GM12878 (cell line): ENCODE measurements at regions not wholly inside any gene's neighbourhood (a gene's known extent, or its start where the extent isn't known, plus 50 kb on each side); places are given as distances from the start of the nearest gene placed in this dataset.

ENCODE experiments used
- ATAC-seq: fragments of 200-7000 bp; cut with Tn5 transposase; 3 replicates; pipeline ENCODE4 v1.9.1; 2020; ENCODE audit warnings: mild to moderate bottlenecking, moderate library complexity
- BruUV-seq: library from RNA; stranded (reverse); fragments of 400-500 nt; replicated peaks from 2 replicates; lab custom pipeline; 2021; lab: Mats Ljungman, UMichigan
- CTCF ChIA-PET: fragments of 300-600 bp; sonication (Branson Sonifier 250); formaldehyde crosslinking; extraction: SDS; loops from one replicate; lab custom pipeline; 2021; ENCODE audit warnings: inconsistent platforms; lab: Yijun Ruan, JAX
- POLR2A ChIA-PET: fragments of 350-600 bp; formaldehyde crosslinking; extraction: SDS; loops from one replicate; lab custom pipeline; 2021; ENCODE audit warnings: inconsistent platforms; lab: Charles Lee
- RAD21 ChIA-PET: fragments of 300-600 bp; sonication (Branson Sonifier 250); formaldehyde crosslinking; loops from one replicate; lab custom pipeline; 2023; ENCODE audit warnings: antibody characterized with exemption; ENCODE audit not compliant: unreplicated experiment; lab: Charles Lee
- SMC1A ChIA-PET: fragments of 300-600 bp; sonication (Branson Sonifier 250); formaldehyde crosslinking; loops from one replicate; lab custom pipeline; 2023; ENCODE audit not compliant: unreplicated experiment, uncharacterized antibody; lab: Charles Lee
- DNase-seq: peaks from one replicate; pipeline ENCODE4 v3.0.0-alpha.2; 2011; ENCODE audit warnings: low read depth, low spot score
- FAIRE-seq: peaks from 3 replicates; lab custom pipeline; 2011; peaks lifted over from hg19 to GRCh38; lab: Jason Lieb, UNC
- H2AFZ ChIP-seq: 2 replicates; pipeline ENCODE4 v1.6.0; 2011; ENCODE audit warnings: low read depth, low read length, control low read depth; ENCODE audit not compliant: control insufficient read depth
- H3K27ac ChIP-seq: 2 replicates; pipeline ENCODE4 v1.5.1; 2011; ENCODE audit warnings: control low read depth; ENCODE audit not compliant: control insufficient read depth, insufficient read depth
- H3K27me3 ChIP-seq, 2 experiments: replicated peaks in 1 of 2; 2 replicates each; pipeline versions ENCODE4 v1.6.0 to v1.6.1; 2011; ENCODE audit warnings: low read length in 1 of 2; ENCODE audit not compliant: control insufficient read depth in 2 of 2, insufficient read depth in 2 of 2
- H3K36me3 ChIP-seq, 2 experiments: 2 replicates each; pipeline ENCODE4 v1.5.1; 2011; ENCODE audit warnings: low read length in 1 of 2; ENCODE audit not compliant: control insufficient read depth in 2 of 2, insufficient read depth in 2 of 2
- H3K4me1 ChIP-seq: 2 replicates; pipeline ENCODE4 v1.6.1; 2011; ENCODE audit warnings: mild to moderate bottlenecking, low read length, moderate library complexity, mixed read lengths; ENCODE audit not compliant: control insufficient read depth, insufficient read depth
- H3K4me2 ChIP-seq: 2 replicates; pipeline ENCODE4 v1.6.0; 2011; ENCODE audit warnings: control low read depth; ENCODE audit not compliant: control insufficient read depth, insufficient read depth
- H3K4me3 ChIP-seq: fragments of 200-600 bp; sonication (generic); 2 replicates; pipeline ENCODE4 v1.5.1; 2016
- H3K79me2 ChIP-seq: 2 replicates; pipeline ENCODE4 v1.6.0; 2011; ENCODE audit warnings: low read length; ENCODE audit not compliant: control insufficient read depth, insufficient read depth
- H3K9ac ChIP-seq: 2 replicates; pipeline ENCODE4 v1.8.0; 2011; ENCODE audit warnings: low read length, control low read depth, mixed read lengths; ENCODE audit not compliant: control insufficient read depth, insufficient read depth
- H3K9me3 ChIP-seq: replicated peaks from 3 replicates; pipeline ENCODE4 v1.5.1; 2011; ENCODE audit warnings: mild to moderate bottlenecking, low read length; ENCODE audit not compliant: control insufficient read depth, insufficient read depth
- H4K20me1 ChIP-seq: 2 replicates; pipeline ENCODE4 v1.6.0; 2011; ENCODE audit not compliant: control insufficient read depth, insufficient read depth
- BRCA1 ChIP-seq: IDR thresholded peaks from 2 replicates; pipeline ENCODE4 v1.6.1; 2011; ENCODE audit warnings: low read depth, low read length, improper control_type of control experiment
- RB1 ChIP-seq: fragments of 450-650 bp; formaldehyde crosslinking; IDR thresholded peaks from 2 replicates; pipeline ENCODE4 v1.6.1; 2017; ENCODE audit warnings: mild to moderate bottlenecking, borderline replicate concordance
- SUZ12 ChIP-seq: fragments of 200-600 bp; sonication (generic); IDR thresholded peaks from one replicate; pipeline ENCODE4 v1.6.1; 2018; ENCODE audit warnings: antibody characterized with exemption, mild to moderate bottlenecking; ENCODE audit not compliant: unreplicated experiment
- WGBS: methylation state at CpG from one replicate; pipeline ENCODE4 v1.1.6; 2016; ENCODE audit warnings: low lambda C conversion rate; ENCODE audit not compliant: insufficient replicate concordance, insufficient coverage; ENCODE audit errors: missing lambda C conversion rate; 5-methylcytosine and 5-hydroxymethylcytosine counted together
- in situ Hi-C: fragments of 300-500 bp; cut with MboI; formaldehyde crosslinking; loops from 9 replicates; pipeline ENCODE4 v1.14.3; 2018; ENCODE audit warnings: mixed read lengths
- intact Hi-C: fragments of 100-400 bp; cut with micrococcal nuclease; formaldehyde crosslinking; loops from one replicate; pipeline ENCODE4 v1.14.2; 2022; ENCODE audit not compliant: unreplicated experiment

DNA sequence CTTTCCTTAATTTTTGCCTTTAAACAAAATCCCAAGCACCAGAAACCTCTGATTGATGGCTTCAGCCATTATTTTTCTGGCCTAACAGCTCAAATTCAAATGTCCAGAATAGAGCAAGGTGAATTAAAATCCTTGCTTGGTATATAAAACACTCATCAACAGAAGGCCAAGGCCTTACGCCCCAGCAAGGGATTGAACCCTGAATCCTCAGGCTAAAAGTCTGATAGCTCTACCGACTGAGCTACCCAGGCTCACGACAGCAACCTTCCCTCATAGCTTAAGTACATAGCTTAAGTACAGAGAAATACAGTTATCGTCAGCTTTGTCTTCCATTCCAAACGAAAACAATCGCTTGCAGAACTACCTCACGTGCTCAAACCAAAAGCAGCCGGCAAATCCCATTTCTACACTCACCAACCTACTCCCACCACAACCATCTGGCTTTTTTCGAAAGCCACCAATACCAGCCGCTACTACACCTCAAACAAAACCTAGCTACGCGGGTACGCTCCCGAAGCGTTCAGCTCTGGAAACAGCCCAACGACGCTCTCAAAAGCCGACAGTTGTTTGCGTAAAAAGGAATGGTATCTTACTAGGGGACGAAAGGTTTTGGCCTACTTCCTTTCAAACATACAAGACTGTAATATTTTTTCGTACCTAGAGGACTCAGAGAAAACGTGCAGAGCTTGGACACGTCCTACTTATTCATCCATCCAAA, 167.5 kb downstream of the GPX5 start:
- intact Hi-C loops (no loop called here), in situ Hi-C loops (loop anchor here (10.0 kb wide), 1 partner anchor 902 kb away; no protein-coding TSS in a partner anchor)
- 70% methylated on average over 23 of the region's 23 CpGs for WGBS
- FAIRE-seq = no peak
- ChIA-PET POLR2A (interaction anchor here (0.6 kb wide), 1 partner anchor 96 kb away, joined by 4 read pairs; no protein-coding TSS in a partner anchor), RAD21 (no interaction called here), CTCF (interaction anchor here (1.4 kb wide), 1 partner anchor 9 kb away, joined by 5 read pairs; no protein-coding TSS in a partner anchor), SMC1A (no interaction called here)
- no peak for TF ChIP-seq SUZ12
- no peaks in the 10 kb centered on the region for H4K20me1 ChIP-seq
- H3K27me3 ChIP-seq = peaks cover 5 to 15% of the 10 kb centered on the region in 2 experiments
- no peaks in the 10 kb centered on the region; the same call in 2 of the 3 replicates for H3K9me3 ChIP-seq
- DNase-seq = no peak
- no peaks in the 10 kb centered on the region for H3K36me3 ChIP-seq
- no peak overlapping the region for H3K4me3 ChIP-seq
- no peak for ATAC-seq
- H3K4me2 ChIP-seq = no peak overlapping the region
- no peak overlapping the region for H3K9ac ChIP-seq
- no peaks in the 10 kb centered on the region for H3K79me2 ChIP-seq
- no peak overlapping the region for H2AFZ ChIP-seq
- no TSS peak for BruUV-seq
- H3K4me1 ChIP-seq = no peaks in the 10 kb centered on the region
- no peak overlapping the region for H3K27ac ChIP-seq

DNA sequence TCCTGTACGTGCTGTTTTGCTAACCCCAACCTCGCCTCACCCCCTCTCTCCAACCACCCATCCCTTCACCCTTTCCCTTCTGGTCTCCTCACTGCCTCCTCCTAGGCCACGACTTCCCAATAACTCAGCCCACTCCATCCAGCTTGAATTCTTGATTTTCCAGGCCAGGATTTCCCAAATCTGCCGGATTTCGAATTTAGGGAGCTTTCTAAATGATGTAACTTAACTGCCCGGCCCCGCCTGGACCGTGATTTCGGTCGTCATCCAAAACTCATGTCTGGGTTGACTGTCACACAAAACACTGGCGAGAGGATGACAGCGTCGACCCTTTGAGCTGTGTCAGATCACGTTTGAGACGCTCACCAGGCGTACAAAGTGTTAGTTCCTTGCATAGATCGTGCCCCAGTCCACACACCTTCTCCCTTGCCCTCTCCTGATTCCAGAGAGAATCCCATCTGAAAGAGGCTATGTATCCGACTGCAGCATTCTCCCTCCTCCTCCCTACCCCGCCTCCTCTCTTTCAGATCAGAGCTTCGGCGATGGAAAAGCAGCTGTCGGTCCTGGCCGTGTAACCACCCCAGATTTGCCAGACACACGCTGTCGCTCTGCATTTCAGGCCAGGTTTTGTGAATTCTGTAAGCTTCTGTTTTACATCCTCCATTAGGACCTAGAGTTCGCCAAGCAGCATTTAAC, 168.2 kb downstream of the GPX5 start:
- no TSS peak for BruUV-seq

More for the DNA sequence above, 168.2 kb downstream of the GPX5 start:
- ChIA-PET SMC1A (no interaction called here), CTCF (interaction anchor here (0.8 to 1.4 kb wide), 2 partner anchors 9 to 142 kb away, joined by 3 to 5 read pairs; no protein-coding TSS in a partner anchor), POLR2A (no interaction called here), RAD21 (no interaction called here)
- no peak for DNase-seq
- TF ChIP-seq RB1 (no peak), BRCA1 (no peak)
- no peak for FAIRE-seq
- Histone ChIP-seq H3K9ac (no peak overlapping the region), H3K27ac (no peak overlapping the region), H3K27me3 (peaks cover 5 to 15% of the 10 kb centered on the region in 2 experiments), H3K9me3 (no peaks in the 10 kb centered on the region; the same call in 2 of the 3 replicates), H2AFZ (no peak overlapping the region), H3K4me2 (no peak overlapping the region), H3K36me3 (no peaks in the 10 kb centered on the region), H3K4me1 (no peaks in the 10 kb centered on the region), H3K79me2 (no peaks in the 10 kb centered on the region), H3K4me3 (no peak overlapping the region), H4K20me1 (no peaks in the 10 kb centered on the region)
- in situ Hi-C loops = loop anchor here (10.0 kb wide), 1 partner anchor 901 kb away; no protein-coding TSS in a partner anchor
- ATAC-seq = no peak
- 29% methylated on average over 26 of the region's 26 CpGs for WGBS
- intact Hi-C loops = no loop called here
